HAP-1 (cell line): ENCODE measurements at regions not wholly inside any gene's neighbourhood (a gene's known extent, or its start where the extent isn't known, plus 50 kb on each side); places are given as distances from the start of the nearest gene placed in this dataset.

Source experiments
- DNase-seq, 2 experiments: peaks; one replicate each; pipeline ENCODE4 v3.0.0-alpha.2; 2016 to 2020; ENCODE audit warnings: low spot score in 2 of 2
- H3K27me3 ChIP-seq: fragments of 250-450 bp; sonication (Bioruptor Pico); 2 replicates; pipeline ENCODE4 v1.5.1; 2020; ENCODE audit warnings: low read depth, mild to moderate bottlenecking, moderate library complexity
- H3K36me3 ChIP-seq: fragments of 250-450 bp; sonication (Bioruptor Pico); replicated peaks from 2 replicates; pipeline ENCODE4 v1.5.1; 2020; ENCODE audit warnings: mild to moderate bottlenecking
- H3K4me1 ChIP-seq: fragments of 250-450 bp; sonication (Bioruptor Pico); 2 replicates; pipeline ENCODE4 v1.5.1; 2020; ENCODE audit warnings: mild to moderate bottlenecking
- H3K4me3 ChIP-seq: fragments of 250-450 bp; sonication (Bioruptor Pico); 2 replicates; pipeline ENCODE4 v1.5.1; 2020; ENCODE audit warnings: mild to moderate bottlenecking, moderate library complexity
- H3K9me3 ChIP-seq: fragments of 250-450 bp; sonication (Bioruptor Pico); 2 replicates; pipeline ENCODE4 v1.5.1; 2020; ENCODE audit warnings: mild to moderate bottlenecking, moderate library complexity
- in situ Hi-C: fragments of 300-500 bp; cut with MboI; formaldehyde crosslinking; loops from 3 replicates; pipeline ENCODE4 v1.14.3; 2020; ENCODE audit warnings: low sequenced_read_pairs, inconsistent platforms, mixed read lengths

DNA sequence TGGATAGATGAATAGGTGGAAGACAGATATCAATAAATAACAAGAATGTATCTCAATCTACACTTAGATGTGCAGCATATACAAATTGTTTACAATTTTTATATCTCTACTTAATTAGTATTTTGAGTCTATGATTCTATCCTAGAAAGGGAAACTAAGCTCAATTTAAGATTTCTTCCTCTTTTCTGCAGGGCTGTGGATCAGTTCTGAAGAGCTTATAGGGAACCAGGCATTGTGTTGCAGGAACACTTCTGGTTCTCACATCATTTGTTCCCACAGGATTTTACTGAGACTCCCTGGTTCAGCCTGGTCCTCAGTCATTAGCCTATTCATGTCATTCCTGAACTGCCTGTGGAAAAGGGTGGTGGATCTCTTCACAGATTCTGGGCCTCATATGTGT is 105.8 kb downstream of the TNFSF18 start:
- DNase-seq, result no peak
- peaks cover 5% of the 10 kb centered on the region for H3K4me1 ChIP-seq
- H3K9me3 ChIP-seq, result 0 out of 2 replicates have a peak, but pooled peaks cover 3% of the 10 kb centered on the region
- no peaks in the 10 kb centered on the region for H3K36me3 ChIP-seq
- no peaks in the 10 kb centered on the region; the same call in 1 of the 2 replicates for H3K27me3 ChIP-seq
- in situ Hi-C loops, result no loop called here
- H3K4me3 ChIP-seq, result no peak overlapping the region

GRCh38 chr1:172946814-172947507 is 103.8 kb downstream of the TNFSF18 start:
- Histone ChIP-seq H3K9me3 (no peaks in the 10 kb centered on the region), H3K27me3 (no peaks in the 10 kb centered on the region; the same call in 1 of the 2 replicates), H3K4me1 (no peaks in the 10 kb centered on the region), H3K4me3 (no peak overlapping the region), H3K36me3 (no peaks in the 10 kb centered on the region)
- no peak for DNase-seq
- in situ Hi-C loops, result no loop called here

- Histone ChIP-seq H3K36me3 (no peaks in the 10 kb centered on the region), H3K4me1 (no peaks in the 10 kb centered on the region), H3K27me3 (no peaks in the 10 kb centered on the region; the same call in 1 of the 2 replicates), H3K4me3 (no peak overlapping the region), H3K9me3 (no peaks in the 10 kb centered on the region)
- in situ Hi-C loops, result no loop called here
- no peak for DNase-seq
These were observed 102.3 kb downstream of the TNFSF18 start for GRCh38 chr1:172948457-172948856.

DNA sequence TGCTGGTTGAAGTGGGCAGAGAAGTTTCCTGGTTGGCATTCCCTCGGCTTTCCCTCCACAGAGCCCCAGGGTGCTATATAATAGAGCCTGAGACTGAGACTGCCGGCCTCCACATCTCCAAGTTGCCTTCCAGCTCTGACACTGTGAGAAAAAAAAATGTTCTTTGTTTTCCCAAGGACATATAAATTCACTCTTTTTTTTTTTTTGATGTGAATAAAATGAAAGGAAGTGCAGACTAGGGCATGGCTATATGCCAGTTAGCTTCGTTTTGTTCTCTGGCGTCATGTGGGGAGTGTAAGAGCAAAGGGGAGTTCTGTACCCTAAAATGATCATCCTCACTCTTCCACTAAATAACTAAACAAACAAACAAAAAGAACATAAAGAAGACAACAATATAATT is 101.6 kb downstream of the TNFSF18 start:
- Histone ChIP-seq H3K4me1 (no peaks in the 10 kb centered on the region), H3K36me3 (no peaks in the 10 kb centered on the region), H3K4me3 (no peak overlapping the region), H3K9me3 (no peaks in the 10 kb centered on the region), H3K27me3 (no peaks in the 10 kb centered on the region; the same call in 1 of the 2 replicates)
- in situ Hi-C loops, result no loop called here
- no peak for DNase-seq

- DNase-seq, result no peak
- H3K4me1 ChIP-seq, result no peaks in the 10 kb centered on the region
- no peaks in the 10 kb centered on the region; the same call in 1 of the 2 replicates for H3K27me3 ChIP-seq
- H3K36me3 ChIP-seq, result no peaks in the 10 kb centered on the region
- no peaks in the 10 kb centered on the region for H3K9me3 ChIP-seq
- in situ Hi-C loops, result no loop called here
- H3K4me3 ChIP-seq, result no peak overlapping the region
These were observed 100.2 kb downstream of the TNFSF18 start for GRCh38 chr1:172950528-172950927.

GRCh38 chr1:172951730-172952365 is 98.9 kb downstream of the TNFSF18 start:
- Histone ChIP-seq H3K9me3 (no peaks in the 10 kb centered on the region), H3K27me3 (no peaks in the 10 kb centered on the region; the same call in 1 of the 2 replicates), H3K4me3 (no peak overlapping the region), H3K4me1 (no peaks in the 10 kb centered on the region), H3K36me3 (no peaks in the 10 kb centered on the region)
- in situ Hi-C loops, result no loop called here
- DNase-seq, result no peak

DNA sequence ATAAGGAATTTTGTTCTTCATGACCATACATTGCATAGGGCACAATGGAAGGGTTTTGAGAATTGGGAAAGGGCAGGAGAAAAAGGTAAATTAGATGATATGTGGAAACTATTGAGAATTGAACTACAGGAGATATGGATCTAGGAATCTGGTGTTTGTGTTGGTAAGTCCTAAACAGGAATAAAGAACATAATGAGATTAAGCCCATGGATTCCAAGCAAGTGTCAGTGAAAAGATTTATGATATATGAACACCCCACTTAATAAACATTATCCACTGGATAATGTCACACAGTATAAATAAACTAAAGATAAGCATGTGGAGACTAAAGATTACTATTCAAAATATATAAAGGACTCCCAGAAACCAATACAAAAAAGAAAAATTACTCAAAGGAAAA is 98.2 kb downstream of the TNFSF18 start:
- Histone ChIP-seq H3K9me3 (no peaks in the 10 kb centered on the region), H3K4me3 (no peak overlapping the region), H3K27me3 (no peaks in the 10 kb centered on the region; the same call in 1 of the 2 replicates), H3K36me3 (no peaks in the 10 kb centered on the region), H3K4me1 (no peaks in the 10 kb centered on the region)
- no peak for DNase-seq
- in situ Hi-C loops, result no loop called here

GRCh38 chr1:172954476-172955150 is 96.1 kb downstream of the TNFSF18 start:
- Histone ChIP-seq H3K4me3 (no peak overlapping the region), H3K9me3 (no peaks in the 10 kb centered on the region), H3K36me3 (no peaks in the 10 kb centered on the region), H3K4me1 (no peaks in the 10 kb centered on the region), H3K27me3 (no peaks in the 10 kb centered on the region)
- DNase-seq, result no peak
- in situ Hi-C loops, result no loop called here

GRCh38 chr1:172955161-172955815 is 95.5 kb downstream of the TNFSF18 start:
- Histone ChIP-seq H3K9me3 (no peaks in the 10 kb centered on the region), H3K27me3 (no peaks in the 10 kb centered on the region), H3K4me3 (no peak overlapping the region), H3K4me1 (no peaks in the 10 kb centered on the region), H3K36me3 (no peaks in the 10 kb centered on the region)
- no peak for DNase-seq
- in situ Hi-C loops, result no loop called here

GRCh38 chr1:172956871-172957270 is 93.9 kb downstream of the TNFSF18 start:
- no peaks in the 10 kb centered on the region for H3K9me3 ChIP-seq
- H3K4me1 ChIP-seq, result no peaks in the 10 kb centered on the region
- H3K4me3 ChIP-seq, result no peak overlapping the region
- H3K27me3 ChIP-seq, result no peaks in the 10 kb centered on the region
- H3K36me3 ChIP-seq, result no peaks in the 10 kb centered on the region
- no peak for DNase-seq
- in situ Hi-C loops, result no loop called here

DNA sequence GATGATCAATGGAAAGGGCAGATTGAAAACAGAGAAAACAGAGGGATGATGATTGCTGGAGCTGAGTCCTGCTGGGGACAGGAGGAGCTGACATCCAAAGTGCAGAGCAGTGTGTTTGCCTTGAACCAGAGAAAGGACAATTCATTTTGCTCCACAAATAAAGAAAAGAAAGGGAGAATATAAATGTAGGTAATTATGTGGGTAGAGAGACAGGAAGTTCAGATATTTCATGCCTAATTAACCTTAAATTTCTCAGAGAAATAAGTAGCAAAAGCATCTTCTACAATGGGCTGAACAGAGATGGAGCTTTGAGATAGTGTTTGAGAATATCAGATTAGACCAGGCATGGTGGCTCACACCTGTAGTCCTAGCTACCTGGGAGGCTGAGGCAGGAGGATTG is 93.2 kb downstream of the TNFSF18 start:
- no peaks in the 10 kb centered on the region for H3K9me3 ChIP-seq
- H3K36me3 ChIP-seq, result no peaks in the 10 kb centered on the region
- no peaks in the 10 kb centered on the region for H3K4me1 ChIP-seq
- in situ Hi-C loops, result no loop called here
- H3K27me3 ChIP-seq, result no peaks in the 10 kb centered on the region
- H3K4me3 ChIP-seq, result no peak overlapping the region
- no peak for DNase-seq

GRCh38 chr1:172959571-172959970 is 91.2 kb downstream of the TNFSF18 start:
- no peaks in the 10 kb centered on the region for H3K4me1 ChIP-seq
- in situ Hi-C loops, result no loop called here
- no peak for DNase-seq

GRCh38 chr1:172960019-172960418 is 90.7 kb downstream of the TNFSF18 start:
- Histone ChIP-seq H3K27me3 (no peaks in the 10 kb centered on the region), H3K4me1 (no peaks in the 10 kb centered on the region), H3K36me3 (no peaks in the 10 kb centered on the region), H3K4me3 (no peak overlapping the region), H3K9me3 (no peaks in the 10 kb centered on the region)
- no peak for DNase-seq
- in situ Hi-C loops, result no loop called here

More at GRCh38 chr1:172959571-172959970, 91.2 kb downstream of the TNFSF18 start:
- no peaks in the 10 kb centered on the region for H3K9me3 ChIP-seq
- H3K27me3 ChIP-seq, result no peaks in the 10 kb centered on the region
- no peaks in the 10 kb centered on the region for H3K36me3 ChIP-seq
- no peak overlapping the region for H3K4me3 ChIP-seq
